ENCODE measurements at regions not wholly inside any gene's neighbourhood (a gene's known extent, or its start where the extent isn't known, plus 50 kb on each side); places are given as distances from the start of the nearest gene placed in this dataset.

- DNase-seq = no peak
Measured at GRCh38 chr2:198782734-198783133, 675.0 kb downstream of the SATB2 start.

DNA sequence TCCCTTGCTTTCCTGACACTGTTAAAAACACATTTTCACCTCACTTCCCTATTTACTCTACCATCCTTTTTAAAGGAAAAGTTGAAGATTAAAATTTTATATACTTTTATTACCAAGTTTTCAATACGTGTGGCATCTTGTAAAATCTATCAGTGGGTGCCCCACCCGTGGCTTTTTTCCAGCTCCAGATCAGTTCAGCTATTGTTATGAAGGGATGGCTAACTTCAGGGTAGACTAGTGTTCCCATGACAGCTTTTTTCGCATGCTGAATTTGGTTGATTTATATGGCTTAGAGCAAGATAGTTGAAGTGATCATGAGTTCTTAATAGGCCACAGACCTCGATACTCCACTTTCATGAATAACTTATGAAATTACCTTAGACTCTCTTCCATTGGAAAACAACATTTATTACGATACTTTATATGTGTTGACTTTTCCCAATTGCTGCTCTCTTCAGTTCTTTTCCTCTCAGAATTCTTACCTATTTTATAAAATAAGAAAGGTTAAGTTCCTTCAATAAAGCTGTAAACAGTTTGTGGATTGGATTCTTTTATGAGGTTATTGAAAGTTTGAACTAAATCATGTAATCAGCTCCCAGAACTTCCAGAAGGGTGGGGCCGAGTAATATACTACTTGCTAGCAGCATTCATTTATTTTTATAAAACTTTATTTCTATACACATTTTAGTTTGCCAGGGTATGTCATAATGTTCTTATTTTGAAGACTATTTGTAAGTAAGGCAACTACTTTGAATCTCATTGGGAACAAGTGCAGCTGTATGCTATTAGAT is 680.9 kb downstream of the SATB2 start:
- no peak for DNase-seq

- no peak for DNase-seq
Measured at GRCh38 chr2:198775737-198776136, 682.0 kb downstream of the SATB2 start.

DNA sequence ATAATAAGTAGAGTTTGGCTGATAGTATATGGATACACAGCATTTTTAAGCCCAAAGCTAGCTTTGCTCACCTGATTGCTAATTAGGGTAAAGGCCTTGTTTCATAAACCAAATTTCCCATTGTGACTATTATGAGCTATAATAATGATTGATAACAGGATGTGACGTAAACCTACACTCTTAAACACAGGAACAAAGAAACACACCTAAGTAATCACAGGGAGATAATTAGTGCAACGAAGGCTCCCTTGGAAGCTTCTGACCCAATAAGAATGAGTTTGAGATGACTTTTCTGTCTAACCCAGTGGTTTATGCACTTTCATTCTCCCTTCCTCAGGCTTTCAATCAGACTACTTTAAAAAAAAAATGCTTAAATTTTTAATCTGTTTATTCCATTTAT is 683.2 kb downstream of the SATB2 start:
- DNase-seq = no peak

- DNase-seq = no peak
Measured at GRCh38 chr2:198767694-198768093, 690.0 kb downstream of the SATB2 start.

- DNase-seq = no peak
Measured at GRCh38 chr2:198763793-198764192, 693.9 kb downstream of the SATB2 start.

DNA sequence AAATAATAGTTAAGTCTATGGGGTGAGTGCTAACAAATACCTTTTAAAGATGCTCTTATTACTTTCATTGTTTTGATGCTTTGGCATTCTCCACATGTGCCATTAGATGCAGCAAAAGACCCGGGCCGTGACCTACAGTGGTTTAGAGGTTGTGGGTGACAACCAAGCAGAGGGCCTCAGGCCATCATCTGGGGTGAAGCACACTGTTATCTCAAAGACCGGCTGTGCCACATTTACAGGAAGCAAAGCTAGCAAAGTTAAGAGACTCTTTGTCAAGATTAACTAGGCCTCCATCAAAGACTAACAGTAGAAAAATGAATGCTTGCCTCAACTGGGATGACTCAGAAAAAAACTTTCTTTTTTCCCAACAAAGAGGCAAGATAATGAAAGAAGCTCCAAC is 695.3 kb downstream of the SATB2 start:
- DNase-seq = no peak

- DNase-seq = no peak
Measured at GRCh38 chr2:198757069-198757468, 700.7 kb downstream of the SATB2 start.

GRCh38 chr2:198756166-198756565 is 701.6 kb downstream of the SATB2 start:
- no peak for DNase-seq

DNA sequence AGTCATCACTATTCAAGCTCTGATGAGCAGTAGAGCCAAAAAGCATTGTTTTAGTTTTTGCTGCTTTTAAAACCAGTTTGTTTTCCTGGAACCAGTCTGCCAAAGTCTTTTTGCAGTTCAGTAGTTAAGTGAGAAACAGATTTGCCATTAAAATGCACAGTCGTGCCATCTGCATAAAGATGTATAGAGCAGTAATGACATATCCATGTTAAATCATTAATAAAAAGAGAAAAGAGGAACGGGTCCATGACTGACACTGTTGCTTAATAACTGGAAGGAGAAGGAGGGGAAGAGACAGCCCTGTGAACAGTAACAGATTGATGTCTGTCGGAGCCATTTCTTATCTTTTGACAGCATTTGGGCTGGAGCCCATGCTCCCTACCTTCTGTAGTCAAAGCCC is 704.6 kb downstream of the SATB2 start:
- DNase-seq = no peak

GRCh38 chr2:198749364-198749763 is 708.4 kb downstream of the SATB2 start:
- DNase-seq = no peak

DNA sequence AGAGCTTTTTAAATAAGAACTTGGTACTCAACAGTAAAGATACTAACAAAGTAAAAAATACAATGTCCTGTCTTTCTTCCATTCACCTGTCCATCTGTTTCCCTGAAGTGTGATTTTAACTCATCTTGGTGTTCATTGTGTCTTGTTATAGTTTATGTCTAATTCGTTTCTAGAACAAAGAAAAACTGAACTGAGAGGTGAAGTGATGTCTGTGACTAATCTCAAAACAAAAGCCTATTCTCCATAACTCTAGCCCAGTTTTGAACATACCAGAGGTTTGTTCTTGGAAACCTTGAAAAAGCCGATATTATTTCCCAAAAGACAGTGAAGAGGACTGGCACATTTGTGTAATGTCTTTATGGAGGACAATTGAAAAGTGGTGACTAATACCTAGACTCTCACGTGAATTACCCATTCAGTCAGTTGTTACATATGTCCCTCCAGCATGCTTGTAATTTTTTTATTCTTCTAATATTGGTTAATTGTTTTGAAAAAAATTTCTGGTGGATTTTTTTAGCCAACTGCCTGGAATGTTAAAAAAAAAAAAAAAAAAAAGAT is 725.8 kb downstream of the SATB2 start:
- no peak for DNase-seq

DNA sequence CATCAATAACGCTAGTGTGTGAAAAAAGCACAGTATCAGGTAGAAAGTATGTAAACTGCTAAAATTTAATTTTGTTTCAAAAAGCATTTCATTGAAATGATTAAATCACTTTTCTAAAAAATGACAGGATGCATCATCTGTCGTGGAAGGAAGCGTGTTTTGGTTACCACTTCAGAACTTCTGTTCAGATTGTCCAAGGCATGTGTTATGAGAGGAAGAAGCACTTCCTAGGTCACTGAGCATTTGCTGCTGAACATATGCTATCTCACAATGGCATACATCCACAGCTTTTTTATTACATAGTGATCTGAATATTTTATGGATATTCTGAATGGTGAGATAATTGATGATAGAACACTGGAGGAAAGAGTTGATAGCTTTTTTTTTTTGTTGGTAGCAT is 737.5 kb downstream of the SATB2 start:
- no peak for DNase-seq

DNA sequence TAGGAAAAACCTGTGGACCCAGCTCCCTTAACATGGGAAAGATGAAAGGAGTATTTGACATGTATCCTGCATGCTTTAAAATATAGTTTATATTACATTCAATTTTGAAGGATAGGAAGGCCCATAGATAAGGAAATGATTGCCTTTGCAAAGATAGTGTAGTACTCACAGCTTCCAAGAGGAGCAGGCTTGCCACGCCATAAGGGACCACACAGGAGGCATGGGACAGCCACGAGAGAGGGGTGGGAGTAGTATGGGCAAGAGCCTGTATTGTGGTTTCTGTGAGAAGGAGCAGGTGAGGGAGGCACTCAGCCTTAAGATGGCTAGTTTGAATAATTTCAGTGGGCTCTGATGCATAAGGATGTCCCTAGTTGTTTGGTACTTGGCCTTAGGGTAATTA is 740.3 kb downstream of the SATB2 start:
- no peak for DNase-seq

- DNase-seq = no peak
Measured at GRCh38 chr2:198715302-198715835, 742.4 kb downstream of the SATB2 start.

- DNase-seq = no peak
Measured at GRCh38 chr2:198712485-198712884, 745.3 kb downstream of the SATB2 start.

- no peak for DNase-seq
Measured at GRCh38 chr2:198711484-198711883, 746.3 kb downstream of the SATB2 start.

GRCh38 chr2:198710562-198710961 is 747.2 kb downstream of the SATB2 start:
- DNase-seq = no peak

DNA sequence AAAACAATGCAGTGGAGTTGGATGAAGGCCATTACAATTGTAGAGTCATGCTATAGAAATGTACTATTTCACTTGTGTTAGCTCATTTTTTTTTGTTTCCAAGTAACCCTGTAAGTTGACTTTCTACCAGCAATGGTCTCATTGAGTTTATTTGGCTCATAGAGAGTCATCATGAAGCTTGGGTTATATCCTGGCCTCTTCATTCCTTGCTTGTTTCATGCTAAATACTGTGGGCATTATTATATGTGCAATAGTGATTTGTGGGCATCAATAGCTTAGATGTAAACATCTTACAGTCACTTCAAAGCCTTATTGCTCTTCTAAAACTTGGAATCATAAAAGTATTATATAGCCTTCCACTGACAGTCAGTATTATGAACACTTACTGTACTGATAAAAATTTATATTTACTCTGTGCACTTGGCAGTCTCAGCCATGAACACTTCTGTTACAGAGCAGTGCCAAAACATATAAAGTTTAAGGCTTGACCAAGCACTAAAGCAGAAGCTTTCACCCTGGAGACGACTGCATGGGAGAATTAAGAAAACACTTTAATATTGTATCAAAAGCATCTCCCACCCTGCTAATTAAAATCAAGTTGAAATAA is 751.2 kb downstream of the SATB2 start:
- DNase-seq = no peak

- no peak for DNase-seq
Measured at GRCh38 chr2:198703281-198703680, 754.5 kb downstream of the SATB2 start.

DNA sequence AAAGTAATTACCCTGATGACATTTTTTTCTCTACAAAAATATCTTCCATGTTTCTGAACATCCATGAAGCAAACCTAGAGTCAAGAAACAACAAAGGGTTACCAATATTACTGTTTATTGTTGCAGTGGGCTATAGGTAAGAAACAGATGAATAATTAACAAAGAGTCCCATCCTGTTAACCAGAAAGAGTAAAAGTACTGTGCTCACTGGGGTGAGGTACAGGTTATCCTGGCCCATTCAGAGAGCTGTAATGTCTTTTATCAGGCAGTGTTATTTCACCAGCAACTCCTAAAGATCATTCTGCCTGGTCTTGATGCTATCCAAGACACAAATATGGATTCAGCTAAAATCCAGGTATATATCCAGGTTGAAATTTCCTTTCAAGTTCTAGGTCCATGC is 754.9 kb downstream of the SATB2 start:
- DNase-seq = no peak

GRCh38 chr2:198701481-198701880 is 756.3 kb downstream of the SATB2 start:
- no peak for DNase-seq

DNA sequence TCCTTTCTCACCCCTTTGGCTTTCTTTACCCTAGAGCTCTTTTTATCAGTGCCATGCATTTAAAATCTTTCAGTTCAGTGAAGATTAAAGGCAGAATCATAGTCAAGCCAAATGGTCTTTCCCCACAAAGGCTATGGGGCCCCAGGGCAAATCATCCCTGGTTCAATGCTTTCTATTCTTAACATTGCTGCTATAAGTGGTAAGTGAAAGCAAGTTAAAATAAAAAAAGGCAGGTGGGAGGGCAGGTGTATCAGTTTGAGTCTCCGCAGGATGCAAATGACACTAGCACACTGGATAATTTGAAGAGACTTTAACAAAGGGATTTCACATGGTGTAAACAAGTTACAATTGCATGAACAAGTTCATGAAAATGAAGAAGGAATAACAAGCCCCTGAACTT is 757.4 kb downstream of the SATB2 start:
- DNase-seq = no peak

GRCh38 chr2:198698230-198698629 is 759.5 kb downstream of the SATB2 start:
- DNase-seq = no peak
